Activated CD8-positive, alpha-beta T cell treated with anti-CD3 and anti-CD28 coated beads for 36 hours (primary cell): ENCODE measurements at regions not wholly inside any gene's neighbourhood (a gene's known extent, or its start where the extent isn't known, plus 50 kb on each side); places are given as distances from the start of the nearest gene placed in this dataset.

Experiments used
- ATAC-seq: fragments of 200-7000 bp; cut with Tn5 transposase; one replicate; pipeline ENCODE4 v1.10.0; 2021; ENCODE audit warnings: mild to moderate bottlenecking, moderate library complexity
- CTCF ChIA-PET: fragments of 350-600 bp; sonication (Branson Sonifier 250); formaldehyde crosslinking; loops from one replicate; lab custom pipeline; 2021; ENCODE audit warnings: antibody characterized with exemption; lab: Charles Lee
- POLR2A ChIA-PET: fragments of 350-600 bp; sonication (Branson Sonifier 250); formaldehyde crosslinking; loops from one replicate; lab custom pipeline; 2021; ENCODE audit warnings: antibody characterized with exemption; lab: Charles Lee
- DNase-seq: peaks from one replicate; pipeline ENCODE4 v3.0.0-alpha.2; 2020
- H3K27ac Mint-ChIP-seq: one replicate; pipeline ENCODE4 v1.8.0; 2021; ENCODE audit warnings: mild to moderate bottlenecking, mixed read lengths
- H3K27me3 Mint-ChIP-seq: one replicate; pipeline ENCODE4 v1.8.0; 2021; ENCODE audit warnings: mixed read lengths
- H3K36me3 Mint-ChIP-seq: one replicate; pipeline ENCODE4 v1.8.0; 2021; ENCODE audit warnings: low read depth, mixed read lengths
- H3K4me1 Mint-ChIP-seq: one replicate; pipeline ENCODE4 v1.8.0; 2021; ENCODE audit warnings: low read depth, mixed read lengths
- H3K4me3 Mint-ChIP-seq: one replicate; pipeline ENCODE4 v1.8.0; 2021; ENCODE audit warnings: mild to moderate bottlenecking, moderate library complexity, mixed read lengths
- H3K9me3 Mint-ChIP-seq: one replicate; pipeline ENCODE4 v1.8.0; 2021; ENCODE audit warnings: mixed read lengths
- intact Hi-C: fragments of 100-400 bp; cut with micrococcal nuclease; formaldehyde crosslinking; loops from one replicate; pipeline ENCODE4 v1.10.0; 2022
- TF ChIP-seq, protein P1 (sequence below): fragments of 200-600 bp; IDR thresholded peaks from one replicate; pipeline ENCODE4 v1.8.0; 2022; ENCODE audit warnings: antibody characterized with exemption, mild to moderate bottlenecking

DNA sequence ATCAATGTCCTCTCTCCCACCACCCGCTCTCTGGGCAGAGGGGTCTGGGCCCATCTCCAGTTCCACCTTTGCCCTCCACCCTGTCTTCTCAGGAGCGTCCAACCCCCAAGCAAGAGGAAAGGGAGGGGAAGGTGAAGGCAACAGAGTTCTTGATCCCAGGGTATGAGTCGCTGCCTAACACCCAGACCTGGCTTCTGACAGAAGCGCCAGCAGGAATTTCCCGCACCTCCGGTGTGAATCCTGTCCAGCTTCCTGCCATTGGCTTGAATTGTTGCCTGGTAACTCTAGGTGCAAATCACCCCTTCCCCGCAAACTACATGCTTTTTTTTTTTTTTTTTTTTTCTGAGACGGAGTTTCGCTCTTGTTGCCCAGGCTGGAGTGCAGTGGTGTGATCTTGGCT is 84.2 kb upstream of the IER5L start:
- H3K4me1 Mint-ChIP-seq: peaks cover 30% of the 10 kb centered on the region
- DNase-seq: no peak
- POLR2A ChIA-PET: interaction anchor here (0.7 kb wide), 1 partner anchor 83 kb away, joined by 4 read pairs; no protein-coding TSS in a partner anchor
- H3K4me3 Mint-ChIP-seq: no peak overlapping the region
- ATAC-seq: no peak
- H3K9me3 Mint-ChIP-seq: no peaks in the 10 kb centered on the region
- peaks cover 9% of the 10 kb centered on the region for H3K27me3 Mint-ChIP-seq
- TF ChIP-seq, protein P1, sequence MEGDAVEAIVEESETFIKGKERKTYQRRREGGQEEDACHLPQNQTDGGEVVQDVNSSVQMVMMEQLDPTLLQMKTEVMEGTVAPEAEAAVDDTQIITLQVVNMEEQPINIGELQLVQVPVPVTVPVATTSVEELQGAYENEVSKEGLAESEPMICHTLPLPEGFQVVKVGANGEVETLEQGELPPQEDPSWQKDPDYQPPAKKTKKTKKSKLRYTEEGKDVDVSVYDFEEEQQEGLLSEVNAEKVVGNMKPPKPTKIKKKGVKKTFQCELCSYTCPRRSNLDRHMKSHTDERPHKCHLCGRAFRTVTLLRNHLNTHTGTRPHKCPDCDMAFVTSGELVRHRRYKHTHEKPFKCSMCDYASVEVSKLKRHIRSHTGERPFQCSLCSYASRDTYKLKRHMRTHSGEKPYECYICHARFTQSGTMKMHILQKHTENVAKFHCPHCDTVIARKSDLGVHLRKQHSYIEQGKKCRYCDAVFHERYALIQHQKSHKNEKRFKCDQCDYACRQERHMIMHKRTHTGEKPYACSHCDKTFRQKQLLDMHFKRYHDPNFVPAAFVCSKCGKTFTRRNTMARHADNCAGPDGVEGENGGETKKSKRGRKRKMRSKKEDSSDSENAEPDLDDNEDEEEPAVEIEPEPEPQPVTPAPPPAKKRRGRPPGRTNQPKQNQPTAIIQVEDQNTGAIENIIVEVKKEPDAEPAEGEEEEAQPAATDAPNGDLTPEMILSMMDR: no peak
- no peak overlapping the region for H3K27ac Mint-ChIP-seq
- CTCF ChIA-PET: no interaction called here
- no peaks in the 10 kb centered on the region for H3K36me3 Mint-ChIP-seq
- intact Hi-C loops: no loop called here

DNA sequence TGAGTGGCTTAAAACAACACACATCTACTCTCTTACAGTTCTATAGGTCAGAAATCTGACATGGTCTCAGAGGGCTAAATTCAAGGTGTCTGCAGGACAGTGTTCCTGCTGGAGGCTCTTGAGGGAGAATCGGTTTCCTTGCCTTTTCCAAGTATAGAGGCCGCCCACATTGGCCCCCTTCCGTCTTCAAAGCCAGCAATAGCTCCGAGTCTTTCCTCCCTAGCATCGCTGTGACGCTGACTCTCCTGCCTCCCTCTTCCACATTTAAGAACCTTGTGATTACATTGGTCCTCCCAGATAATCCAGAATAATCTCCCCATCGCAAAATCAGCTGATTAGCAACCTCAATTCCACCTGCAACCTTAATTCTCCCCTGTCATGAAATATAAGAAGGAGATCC is 81.3 kb upstream of the IER5L start:
- ATAC-seq: no peak
- no peak for DNase-seq

DNA sequence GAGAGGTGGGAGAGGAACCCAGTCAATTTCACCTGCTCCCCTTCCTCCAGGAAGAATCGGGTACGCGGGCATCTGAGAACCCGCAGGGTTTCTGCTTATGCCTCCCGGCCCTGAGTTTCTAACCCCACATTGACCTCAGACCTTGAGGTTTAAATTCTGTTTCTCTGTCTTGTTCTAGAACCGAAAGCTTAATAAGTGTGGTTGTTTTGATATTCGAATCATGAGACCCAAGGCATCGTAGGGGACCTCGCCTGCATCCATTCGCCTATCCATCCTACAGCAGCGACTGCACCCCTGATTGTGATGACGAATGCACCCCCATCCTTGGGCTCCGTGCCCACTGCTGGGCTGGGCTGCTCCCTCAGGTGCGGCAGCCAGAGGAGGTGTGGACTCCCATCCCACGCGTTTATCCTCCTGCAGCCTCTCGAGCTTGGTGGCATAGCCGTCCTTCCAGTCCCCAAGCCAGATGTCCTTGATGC is 80.8 kb upstream of the IER5L start:
- no peaks in the 10 kb centered on the region for H3K36me3 Mint-ChIP-seq
- TF ChIP-seq, protein P1: no peak
- no peaks in the 10 kb centered on the region for H3K9me3 Mint-ChIP-seq
- peaks cover 9% of the 10 kb centered on the region for H3K27me3 Mint-ChIP-seq
- H3K4me3 Mint-ChIP-seq: peak overlapping the region; percentile 57
- DNase-seq (peak; percentile 15), ATAC-seq (peak; percentile 30)
- CTCF ChIA-PET: interaction anchor here (0.8 to 1.3 kb wide), 4 partner anchors 10 to 127 kb away, joined by 3 to 5 read pairs (median 4); no protein-coding TSS in a partner anchor
- no peak overlapping the region for H3K27ac Mint-ChIP-seq
- peaks cover 30% of the 10 kb centered on the region for H3K4me1 Mint-ChIP-seq
- intact Hi-C loops: no loop called here
- POLR2A ChIA-PET: interaction anchor here (1.4 to 1.9 kb wide), 2 partner anchors 21 to 81 kb away, joined by 3 to 6 read pairs; partner anchors contain the start of gene IER5L

More for the DNA sequence above, 81.3 kb upstream of the IER5L start:
- POLR2A ChIA-PET: interaction anchor here (1.4 to 1.9 kb wide), 2 partner anchors 21 to 81 kb away, joined by 3 to 6 read pairs; partner anchors contain the start of gene IER5L
- TF ChIP-seq, protein P1: no peak
- H3K36me3 Mint-ChIP-seq: no peaks in the 10 kb centered on the region
- H3K4me3 Mint-ChIP-seq: peak overlapping the region; percentile 57
- intact Hi-C loops: no loop called here
- CTCF ChIA-PET: no interaction called here
- H3K9me3 Mint-ChIP-seq: no peaks in the 10 kb centered on the region
- no peak overlapping the region for H3K27ac Mint-ChIP-seq
- peaks cover 9% of the 10 kb centered on the region for H3K27me3 Mint-ChIP-seq
- peaks cover 30% of the 10 kb centered on the region for H3K4me1 Mint-ChIP-seq

DNA sequence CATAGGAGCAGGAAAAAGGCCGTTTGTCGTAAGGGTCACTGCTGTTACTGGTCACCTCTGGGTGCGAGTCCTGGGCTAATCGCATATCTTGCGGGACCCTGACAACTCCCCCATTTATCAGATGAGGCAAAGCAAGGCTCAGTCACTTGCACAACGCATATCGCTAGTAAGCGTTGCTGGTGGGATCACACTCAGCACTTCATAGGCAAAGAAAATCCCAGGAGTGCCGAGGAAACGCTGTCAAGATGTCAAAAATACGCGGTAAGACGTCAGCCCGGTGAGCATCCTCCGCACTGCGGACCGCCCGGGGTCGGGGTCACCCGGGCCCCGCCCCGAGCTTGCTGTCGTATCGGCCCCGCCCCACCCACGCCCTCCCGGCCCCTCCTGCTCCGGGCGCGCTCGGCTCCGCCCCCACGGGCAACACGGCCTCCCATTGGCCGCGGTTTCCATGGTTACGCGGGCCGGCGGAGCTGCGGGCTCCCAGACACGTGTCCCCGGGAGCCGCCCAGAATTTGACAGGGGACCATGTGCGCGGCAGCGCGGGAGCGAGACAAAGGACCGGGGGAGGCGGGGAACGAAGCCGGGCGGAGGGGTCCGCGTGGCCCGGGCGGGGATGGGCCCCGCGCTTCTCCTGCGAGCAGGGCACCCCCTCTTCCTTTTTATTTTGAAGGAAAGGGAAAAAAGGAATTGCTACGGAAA is 80.2 kb upstream of the IER5L start:
- peak; percentile 94 for DNase-seq
- Mint-ChIP-seq H3K36me3 (no peaks in the 10 kb centered on the region), H3K27me3 (peaks cover 9% of the 10 kb centered on the region), H3K4me3 (peak overlapping the region; percentile 57), H3K9me3 (no peaks in the 10 kb centered on the region), H3K27ac (no peak overlapping the region), H3K4me1 (peaks cover 30% of the 10 kb centered on the region)
- ATAC-seq: peak; percentile 96
- ChIA-PET CTCF (interaction anchor here (0.8 to 1.3 kb wide), 4 partner anchors 10 to 127 kb away, joined by 3 to 5 read pairs (median 4); no protein-coding TSS in a partner anchor), POLR2A (interaction anchor here (1.3 to 1.9 kb wide), 3 partner anchors 20 to 80 kb away, joined by 3 to 6 read pairs (median 4); partner anchors contain the start of gene IER5L)
- TF ChIP-seq, protein P1: no peak
- intact Hi-C loops: no loop called here
